ENCODE measurements at regions not wholly inside any gene's neighbourhood (a gene's known extent, or its start where the extent isn't known, plus 50 kb on each side); places are given as distances from the start of the nearest gene placed in this dataset.
"Not testable (repeated sequence)": the region's sequence is repeated elsewhere in the genome, so short reads cannot be mapped to it uniquely, and the experiment has no call there.

DNA sequence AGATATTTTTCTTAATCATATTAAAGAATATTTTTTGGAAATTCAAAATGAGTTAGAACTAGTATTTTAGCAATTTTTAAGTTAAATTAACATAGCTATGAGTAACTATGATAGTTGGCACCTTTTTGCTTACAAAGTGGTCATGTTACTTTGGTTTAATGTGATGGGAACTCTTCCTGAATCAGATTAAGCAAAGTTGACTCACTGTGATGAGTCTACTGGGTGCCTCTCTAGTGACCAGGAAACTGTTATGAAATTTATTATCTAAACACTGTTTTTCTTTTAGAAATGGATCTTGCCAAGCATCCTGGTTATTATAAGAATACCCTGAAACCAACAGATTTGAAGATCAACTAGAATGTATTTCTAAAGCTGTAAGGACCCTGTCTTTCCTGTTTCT is 985.8 kb downstream of the TRAM1L1 start:
- no peak for DNase-seq

DNA sequence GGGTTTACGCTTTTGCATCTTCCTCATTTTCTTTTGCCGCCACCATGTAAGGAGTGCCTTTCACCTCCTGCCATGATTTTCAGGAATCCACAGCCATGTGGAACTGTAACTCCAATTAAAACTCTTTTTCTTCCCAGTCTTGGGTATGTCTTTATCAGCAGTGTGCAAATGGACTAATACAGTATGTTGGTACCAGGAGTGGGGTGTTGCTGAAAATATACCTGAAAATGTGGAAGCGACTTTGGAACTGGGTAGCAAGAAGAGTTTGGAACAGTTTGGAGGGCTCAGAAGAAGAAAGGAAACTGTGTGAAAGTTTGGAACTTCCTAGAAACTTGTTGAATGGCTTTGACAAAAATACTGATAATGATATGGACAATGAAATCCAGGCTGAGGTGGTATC is 983.9 kb upstream of the NDST4 start:
- DNase-seq, result not testable (repeated sequence)

GRCh38 chr4:116092961-116093360 is 979.5 kb upstream of the NDST4 start:
- no peak for DNase-seq

- DNase-seq, result no peak
Observed at GRCh38 chr4:116088771-116089170, 975.4 kb upstream of the NDST4 start.

GRCh38 chr4:116082808-116083366 is 969.5 kb upstream of the NDST4 start:
- no peak for DNase-seq

DNA sequence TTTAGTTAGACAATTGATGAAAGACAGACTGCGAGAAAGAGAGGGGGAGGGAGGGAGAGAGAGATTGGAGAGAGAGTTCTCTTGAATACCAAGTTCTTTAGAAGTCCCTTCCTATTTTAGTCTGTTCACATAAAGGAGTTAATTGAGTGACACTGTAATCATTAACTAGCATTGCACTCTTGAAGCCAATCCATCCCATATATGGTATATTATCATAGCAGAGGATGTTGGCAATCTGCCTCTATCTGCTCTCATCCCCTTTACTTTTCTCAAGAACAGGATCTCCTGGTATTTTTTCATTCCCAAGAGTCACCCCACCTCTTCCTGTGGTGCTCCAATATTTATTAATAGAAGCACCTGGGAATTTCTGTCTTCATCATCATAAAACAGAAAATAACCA is 959.6 kb upstream of the NDST4 start:
- DNase-seq, result no peak

DNA sequence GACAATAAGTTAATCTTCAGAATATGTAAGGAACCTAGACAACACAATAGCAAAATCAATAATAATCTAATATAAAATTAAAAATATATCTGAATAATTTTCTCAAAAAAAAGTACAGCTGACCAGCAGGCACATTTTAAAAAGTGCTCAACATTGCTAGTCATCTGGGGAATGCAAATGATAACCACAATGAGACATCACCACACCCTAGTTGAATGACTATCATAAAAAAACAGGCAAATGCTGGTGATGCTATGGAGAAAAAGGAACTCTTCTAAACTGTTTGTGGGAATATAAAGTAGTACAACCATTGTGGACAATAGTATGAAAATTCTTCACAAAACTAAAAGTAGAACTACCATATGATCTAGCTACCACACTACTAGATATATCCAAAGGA is 956.9 kb upstream of the NDST4 start:
- no peak for DNase-seq

- DNase-seq, result no peak
Observed at GRCh38 chr4:116066711-116067245, 953.4 kb upstream of the NDST4 start.

GRCh38 chr4:116064331-116064730 is 950.9 kb upstream of the NDST4 start:
- DNase-seq, result no peak

GRCh38 chr4:116059361-116059760 is 945.9 kb upstream of the NDST4 start:
- no peak for DNase-seq

DNA sequence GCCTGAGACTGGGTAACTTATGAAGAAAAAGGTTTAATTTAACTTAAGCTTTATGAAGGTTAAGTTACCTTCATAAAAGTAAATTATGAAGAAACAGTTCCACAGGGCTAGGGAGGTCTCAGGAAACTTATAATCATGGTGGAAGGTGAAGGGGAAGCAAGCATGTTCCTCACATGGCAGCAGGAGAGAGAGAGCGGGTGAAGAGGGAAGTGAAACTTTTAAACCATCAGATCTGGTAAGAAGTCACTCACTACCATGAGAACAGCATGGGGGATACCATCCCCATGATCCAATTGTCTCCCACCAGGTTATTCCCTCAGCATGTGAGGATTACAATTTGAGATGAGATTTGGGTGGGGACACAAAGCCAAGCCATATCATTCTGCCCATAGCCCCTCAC is 944.7 kb upstream of the NDST4 start:
- no peak for DNase-seq

DNA sequence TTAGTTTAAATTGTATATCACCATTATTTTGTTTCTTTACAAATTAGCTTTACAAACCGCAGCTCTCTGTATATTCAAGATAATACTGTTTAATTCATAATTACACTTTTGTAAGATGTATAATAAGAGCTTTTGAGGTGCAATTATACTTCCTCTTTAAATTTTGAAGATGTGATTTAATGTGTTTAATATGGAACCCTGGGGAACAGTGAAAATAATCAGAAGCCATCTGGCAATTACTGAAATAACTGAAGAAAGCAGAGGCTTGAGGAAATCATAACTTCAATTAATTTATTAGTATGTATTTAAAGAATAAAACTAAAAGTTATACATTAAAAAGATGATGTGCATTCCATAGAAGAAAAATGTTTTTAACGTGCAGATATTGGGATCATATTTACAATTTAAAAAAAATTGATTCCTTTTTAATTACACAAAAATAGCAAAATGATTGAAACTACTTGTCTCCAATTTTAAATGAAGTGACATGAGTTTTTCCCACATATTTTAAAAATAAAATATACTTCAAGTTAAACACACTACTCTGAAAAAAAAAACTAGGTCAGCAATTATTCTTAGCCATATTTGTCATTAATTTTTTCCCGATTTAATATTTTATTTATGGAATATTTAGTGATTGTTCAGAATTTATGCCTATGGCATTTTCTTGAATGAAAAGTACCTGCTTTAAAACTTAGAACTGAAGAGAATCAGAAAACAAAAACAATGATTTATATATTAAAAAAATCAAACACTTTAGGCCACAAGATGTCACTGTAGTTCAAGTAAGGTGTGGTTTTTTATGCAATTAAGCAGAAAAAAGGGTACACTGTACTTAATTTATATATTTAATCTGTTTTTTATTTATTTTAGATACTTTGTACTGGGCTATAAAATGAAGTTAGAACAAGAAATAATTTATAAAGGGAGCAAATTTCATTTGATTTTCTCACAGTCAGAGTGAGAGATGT is 942.7 kb upstream of the NDST4 start:
- DNase-seq, result no peak

- DNase-seq, result no peak
Observed at GRCh38 chr4:116027311-116027710, 913.9 kb upstream of the NDST4 start.

DNA sequence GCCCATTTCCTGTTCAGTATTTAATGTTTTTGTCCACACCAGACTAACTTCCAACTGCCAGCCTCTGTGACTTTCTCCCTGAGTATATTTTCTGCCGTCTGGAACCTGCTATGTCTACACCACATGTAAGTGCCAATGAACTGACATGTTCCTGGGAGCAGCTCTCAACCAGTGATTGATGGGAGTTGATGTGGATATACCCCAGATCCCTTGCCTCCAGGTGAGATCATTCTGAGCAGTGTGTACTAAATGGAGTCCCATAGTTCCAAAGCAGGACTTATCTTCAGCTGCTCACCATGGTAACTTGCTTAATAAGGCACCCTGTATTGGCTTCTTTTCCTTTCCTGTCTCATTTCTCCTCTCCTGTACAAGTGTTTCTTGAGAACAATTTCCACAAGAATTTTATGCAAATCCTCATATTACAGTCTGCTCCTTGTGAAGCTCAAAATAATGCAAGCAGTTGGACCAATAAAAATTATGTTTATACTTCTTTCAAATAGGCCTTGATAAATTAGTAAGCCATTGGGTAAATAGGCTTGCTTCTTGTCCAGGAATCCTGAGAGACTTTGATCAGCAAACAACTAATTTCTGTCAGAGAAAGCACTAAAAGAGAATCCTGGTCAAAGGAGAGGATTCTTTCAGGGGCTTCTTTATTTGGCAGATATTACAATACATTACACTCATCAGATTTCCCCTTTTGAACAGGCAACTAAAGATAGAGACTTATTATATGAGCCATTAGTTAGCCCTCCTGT is 911.7 kb upstream of the NDST4 start:
- no peak for DNase-seq

- no peak for DNase-seq
Observed at GRCh38 chr4:116023049-116023448, 909.6 kb upstream of the NDST4 start.

GRCh38 chr4:116020141-116020722 is 906.8 kb upstream of the NDST4 start:
- no peak for DNase-seq

- DNase-seq, result no peak
Observed at GRCh38 chr4:116018831-116019230, 905.4 kb upstream of the NDST4 start.

- DNase-seq, result no peak
Observed at GRCh38 chr4:116016201-116016600, 902.8 kb upstream of the NDST4 start.

GRCh38 chr4:116015549-116015948 is 902.1 kb upstream of the NDST4 start:
- DNase-seq, result no peak

DNA sequence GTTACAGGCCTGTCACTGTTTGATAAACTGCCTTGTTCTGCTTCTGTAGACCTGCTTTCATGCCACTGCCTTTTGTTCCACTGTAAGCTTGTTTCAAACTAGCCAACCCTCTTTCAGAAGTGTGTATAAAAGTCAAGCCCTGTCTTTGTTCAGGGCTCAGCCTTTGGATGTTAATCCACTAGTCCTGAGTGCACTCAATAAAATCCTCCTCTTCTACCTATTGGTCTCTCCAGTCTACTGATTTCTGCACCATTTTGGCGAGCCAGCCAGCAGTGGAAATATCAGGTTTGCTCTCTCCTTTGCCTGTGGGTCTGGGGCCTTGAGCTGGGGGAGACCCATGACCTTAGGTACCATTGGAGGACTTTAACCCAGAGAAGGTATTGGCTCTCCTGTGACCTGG is 901.6 kb upstream of the NDST4 start:
- no peak for DNase-seq

GRCh38 chr4:116010923-116011322 is 897.5 kb upstream of the NDST4 start:
- no peak for DNase-seq

- DNase-seq, result no peak
Observed at GRCh38 chr4:116005806-116006088, 892.3 kb upstream of the NDST4 start.

DNA sequence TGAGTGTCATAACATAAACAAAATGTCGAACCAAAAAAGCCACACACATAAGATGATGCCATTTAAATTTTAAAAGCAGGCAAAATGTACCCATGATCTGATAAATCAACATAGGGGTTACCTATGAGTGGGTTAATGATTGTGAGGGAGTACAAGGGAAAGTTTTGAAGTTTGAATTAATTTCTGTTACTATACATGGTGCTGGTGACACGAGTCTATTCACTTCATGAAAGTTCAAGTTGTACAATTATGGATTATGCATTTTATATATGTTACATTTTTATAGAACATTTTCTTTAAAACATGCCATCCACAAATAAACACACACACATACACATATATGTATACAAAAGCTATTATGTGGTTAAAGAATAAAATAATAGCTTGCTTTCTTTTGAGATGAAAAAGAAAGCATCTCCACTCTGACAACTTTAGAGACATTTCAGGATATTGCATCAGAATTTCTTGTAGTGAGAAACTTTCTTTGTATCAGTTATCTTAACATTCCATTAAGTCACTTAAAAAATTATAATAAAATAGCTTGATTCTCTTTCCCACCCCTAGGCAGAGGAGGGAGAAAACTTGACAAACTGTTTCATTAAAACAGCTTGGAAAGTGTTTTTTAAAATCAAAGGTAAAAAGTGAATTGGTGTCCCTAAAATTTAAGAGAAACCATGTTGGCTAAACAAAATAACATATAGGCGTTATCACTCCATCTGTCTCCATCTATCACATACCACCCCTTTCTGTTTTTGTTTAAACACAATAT is 891.8 kb upstream of the NDST4 start:
- DNase-seq, result no peak
